GM23248 (cell line): ENCODE measurements at regions not wholly inside any gene's neighbourhood (a gene's known extent, or its start where the extent isn't known, plus 50 kb on each side); places are given as distances from the start of the nearest gene placed in this dataset.

Experiments used
- DNase-seq: peaks from one replicate; pipeline ENCODE4 v3.0.0-alpha.2; 2015
- H2AFZ ChIP-seq: fragments of 200-600 bp; sonication (generic); 2 replicates; pipeline ENCODE4 v1.6.1; 2016; ENCODE audit warnings: antibody characterized with exemption
- H3F3A ChIP-seq: fragments of 200-600 bp; sonication (generic); 2 replicates; pipeline ENCODE4 v1.6.1; 2016; ENCODE audit warnings: mild to moderate bottlenecking, antibody characterized with exemption, mixed run types; ENCODE audit not compliant: insufficient read depth
- H3K27ac ChIP-seq: fragments of 200-600 bp; sonication (generic); 2 replicates; pipeline ENCODE4 v1.5.1; 2016; ENCODE audit warnings: mild to moderate bottlenecking
- H3K27me3 ChIP-seq: fragments of 200-600 bp; sonication (generic); replicated peaks from 2 replicates; pipeline ENCODE4 v1.6.1; 2016; ENCODE audit warnings: mild to moderate bottlenecking; ENCODE audit not compliant: insufficient read depth
- H3K36me3 ChIP-seq: fragments of 200-600 bp; sonication (generic); 2 replicates; pipeline ENCODE4 v1.6.1; 2016; ENCODE audit warnings: low read depth, mild to moderate bottlenecking
- H3K4me1 ChIP-seq: fragments of 200-600 bp; sonication (generic); 2 replicates; pipeline ENCODE4 v1.6.1; 2016; ENCODE audit warnings: mild to moderate bottlenecking; ENCODE audit not compliant: insufficient read depth
- H3K4me2 ChIP-seq: fragments of 200-600 bp; sonication (generic); one replicate; pipeline ENCODE4 v1.6.1; 2016; ENCODE audit warnings: mild to moderate bottlenecking; ENCODE audit not compliant: unreplicated experiment
- H3K4me3 ChIP-seq: fragments of 200-600 bp; sonication (generic); 2 replicates; pipeline ENCODE4 v1.5.1; 2016; ENCODE audit warnings: mild to moderate bottlenecking
- H3K79me2 ChIP-seq: fragments of 200-600 bp; sonication (generic); 2 replicates; pipeline ENCODE4 v1.6.1; 2016; ENCODE audit warnings: mild to moderate bottlenecking; ENCODE audit not compliant: insufficient read depth
- H3K9ac ChIP-seq: fragments of 200-600 bp; sonication (generic); 2 replicates; pipeline ENCODE4 v1.6.1; 2016; ENCODE audit warnings: mild to moderate bottlenecking
- H3K9me2 ChIP-seq: fragments of 200-600 bp; sonication (generic); 2 replicates; pipeline ENCODE4 v1.6.1; 2016; ENCODE audit warnings: mixed run types, mild to moderate bottlenecking, moderate library complexity; ENCODE audit not compliant: insufficient read depth
- H3K9me3 ChIP-seq: fragments of 200-600 bp; sonication (generic); one replicate; pipeline ENCODE4 v1.6.1; 2017; ENCODE audit warnings: low read depth
- H4K20me1 ChIP-seq: fragments of 200-600 bp; sonication (generic); 2 replicates; pipeline ENCODE4 v1.6.0; 2016; ENCODE audit not compliant: insufficient read depth
- EZH2 ChIP-seq: fragments of 200-600 bp; sonication (generic); IDR thresholded peaks from 2 replicates; pipeline ENCODE4 v1.6.1; 2018; ENCODE audit warnings: antibody characterized with exemption, mild to moderate bottlenecking; ENCODE audit not compliant: insufficient read depth, poor library complexity, severe bottlenecking
- EZH2phosphoT487 ChIP-seq: fragments of 200-600 bp; sonication (generic); IDR thresholded peaks from 2 replicates; pipeline ENCODE4 v1.6.1; 2018; ENCODE audit warnings: antibody characterized with exemption, moderate library complexity, mild to moderate bottlenecking, low read depth; ENCODE audit not compliant: insufficient read depth
- WGBS, 2 experiments: methylation state at CpG; one replicate each; pipeline ENCODE4 v1.1.6; 2015 to 2017; ENCODE audit warnings: low lambda C conversion rate in 2 of 2, low coverage in 1 of 2; ENCODE audit errors: missing lambda C conversion rate in 2 of 2; 5-methylcytosine and 5-hydroxymethylcytosine counted together
- in situ Hi-C: fragments of 300-500 bp; cut with MboI; formaldehyde crosslinking; loops from 2 replicates; pipeline ENCODE4 v1.15.0; 2020

GRCh38 chr10:128775743-128776142, 649.5 kb upstream of the MKI67 start:
- Histone ChIP-seq H3K4me2 (no peak overlapping the region), H3K27ac (no peak overlapping the region), H3K27me3 (no peaks in the 10 kb centered on the region), H3K36me3 (no peaks in the 10 kb centered on the region), H3K9me2 (no peaks in the 10 kb centered on the region), H3K9me3 (no peaks in the 10 kb centered on the region), H3F3A (no peaks in the 10 kb centered on the region), H2AFZ (no peak overlapping the region), H4K20me1 (no peaks in the 10 kb centered on the region), H3K9ac (no peak overlapping the region), H3K79me2 (no peaks in the 10 kb centered on the region), H3K4me1 (no peaks in the 10 kb centered on the region), H3K4me3 (no peak overlapping the region)
- no peak for DNase-seq
- WGBS, 2 experiments: 52 to 62% methylated on average over 10 of the region's 10 CpGs
- in situ Hi-C loops: no loop called here
- TF ChIP-seq EZH2 (no peak), EZH2phosphoT487 (no peak)

GRCh38 chr10:128776673-128777252, 650.5 kb upstream of the MKI67 start:
- no peak overlapping the region for H3K4me2 ChIP-seq
- H3K9ac ChIP-seq: no peak overlapping the region
- no peaks in the 10 kb centered on the region for H3K4me1 ChIP-seq
- in situ Hi-C loops: no loop called here
- no peaks in the 10 kb centered on the region for H3F3A ChIP-seq
- H3K27me3 ChIP-seq: no peaks in the 10 kb centered on the region
- no peaks in the 10 kb centered on the region for H4K20me1 ChIP-seq
- no peak overlapping the region for H2AFZ ChIP-seq
- H3K9me3 ChIP-seq: no peaks in the 10 kb centered on the region
- H3K9me2 ChIP-seq: no peaks in the 10 kb centered on the region
- no peaks in the 10 kb centered on the region for H3K36me3 ChIP-seq
- no peak overlapping the region for H3K27ac ChIP-seq
- DNase-seq: no peak
- 39 to 43% methylated on average over 9 of the region's 9 CpGs for WGBS, 2 experiments
- H3K4me3 ChIP-seq: no peak overlapping the region
- TF ChIP-seq EZH2 (no peak), EZH2phosphoT487 (no peak)
- H3K79me2 ChIP-seq: no peaks in the 10 kb centered on the region

- Histone ChIP-seq H3K79me2 (no peaks in the 10 kb centered on the region), H3K9me2 (no peaks in the 10 kb centered on the region), H3K4me1 (no peaks in the 10 kb centered on the region), H3K36me3 (no peaks in the 10 kb centered on the region), H3K27me3 (no peaks in the 10 kb centered on the region), H3K4me3 (no peak overlapping the region), H2AFZ (no peak overlapping the region), H3K9me3 (no peaks in the 10 kb centered on the region), H3F3A (no peaks in the 10 kb centered on the region), H3K9ac (no peak overlapping the region), H4K20me1 (no peaks in the 10 kb centered on the region), H3K27ac (no peak overlapping the region), H3K4me2 (no peak overlapping the region)
- no peak for TF ChIP-seq EZH2
- in situ Hi-C loops: no loop called here
- 66 to 67% methylated on average over 2 of the region's 2 CpGs for WGBS, 2 experiments
- DNase-seq: no peak
Measured at GRCh38 chr10:128777342-128777741, 651.1 kb upstream of the MKI67 start.

GRCh38 chr10:128779416-128779815, 653.2 kb upstream of the MKI67 start:
- H3K79me2 ChIP-seq: no peaks in the 10 kb centered on the region
- TF ChIP-seq EZH2phosphoT487: no peak
- TF ChIP-seq EZH2: no peak
- H3K4me2 ChIP-seq: no peak overlapping the region
- DNase-seq: no peak
- no peak overlapping the region for H2AFZ ChIP-seq
- H3K9me3 ChIP-seq: no peaks in the 10 kb centered on the region
- no peak overlapping the region for H3K27ac ChIP-seq
- no peaks in the 10 kb centered on the region for H3K9me2 ChIP-seq
- no peaks in the 10 kb centered on the region for H3K27me3 ChIP-seq
- H3K4me3 ChIP-seq: no peak overlapping the region
- no peak overlapping the region for H3K9ac ChIP-seq
- in situ Hi-C loops: no loop called here
- H3F3A ChIP-seq: no peaks in the 10 kb centered on the region
- no peaks in the 10 kb centered on the region for H3K36me3 ChIP-seq
- 57 to 58% methylated on average over 15 of the region's 15 CpGs for whole genome bisulfite sequencing, 2 experiments
- no peaks in the 10 kb centered on the region for H4K20me1 ChIP-seq
- no peaks in the 10 kb centered on the region for H3K4me1 ChIP-seq
